GM12801 (cell line): ENCODE measurements at regions not wholly inside any gene's neighbourhood (a gene's known extent, or its start where the extent isn't known, plus 50 kb on each side); places are given as distances from the start of the nearest gene placed in this dataset.

Source experiments
- TF ChIP-seq, protein P1 (sequence below): IDR thresholded peaks from one replicate; pipeline ENCODE4 v1.5.1; 2011; ENCODE audit warnings: control low read depth; ENCODE audit not compliant: insufficient read length; ENCODE audit errors: extremely low read depth

- TF ChIP-seq, protein P1, sequence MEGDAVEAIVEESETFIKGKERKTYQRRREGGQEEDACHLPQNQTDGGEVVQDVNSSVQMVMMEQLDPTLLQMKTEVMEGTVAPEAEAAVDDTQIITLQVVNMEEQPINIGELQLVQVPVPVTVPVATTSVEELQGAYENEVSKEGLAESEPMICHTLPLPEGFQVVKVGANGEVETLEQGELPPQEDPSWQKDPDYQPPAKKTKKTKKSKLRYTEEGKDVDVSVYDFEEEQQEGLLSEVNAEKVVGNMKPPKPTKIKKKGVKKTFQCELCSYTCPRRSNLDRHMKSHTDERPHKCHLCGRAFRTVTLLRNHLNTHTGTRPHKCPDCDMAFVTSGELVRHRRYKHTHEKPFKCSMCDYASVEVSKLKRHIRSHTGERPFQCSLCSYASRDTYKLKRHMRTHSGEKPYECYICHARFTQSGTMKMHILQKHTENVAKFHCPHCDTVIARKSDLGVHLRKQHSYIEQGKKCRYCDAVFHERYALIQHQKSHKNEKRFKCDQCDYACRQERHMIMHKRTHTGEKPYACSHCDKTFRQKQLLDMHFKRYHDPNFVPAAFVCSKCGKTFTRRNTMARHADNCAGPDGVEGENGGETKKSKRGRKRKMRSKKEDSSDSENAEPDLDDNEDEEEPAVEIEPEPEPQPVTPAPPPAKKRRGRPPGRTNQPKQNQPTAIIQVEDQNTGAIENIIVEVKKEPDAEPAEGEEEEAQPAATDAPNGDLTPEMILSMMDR = no peak
Measured at GRCh38 chr4:81541161-81541945, 69.6 kb upstream of the RASGEF1B start.

GRCh38 chr4:81538716-81539427 lies 67.2 kb upstream of the RASGEF1B start:
- TF ChIP-seq, protein P1 = no peak

- TF ChIP-seq, protein P1 = no peak
Measured at GRCh38 chr4:81531410-81531809, 59.7 kb upstream of the RASGEF1B start.

- TF ChIP-seq, protein P1 = no peak
Measured at GRCh38 chr4:81528979-81529378, 57.3 kb upstream of the RASGEF1B start.

GRCh38 chr4:81528200-81528599 lies 56.5 kb upstream of the RASGEF1B start:
- TF ChIP-seq, protein P1 = no peak

- TF ChIP-seq, protein P1 = no peak
Measured at GRCh38 chr4:81527709-81528108, 56.0 kb upstream of the RASGEF1B start.

DNA sequence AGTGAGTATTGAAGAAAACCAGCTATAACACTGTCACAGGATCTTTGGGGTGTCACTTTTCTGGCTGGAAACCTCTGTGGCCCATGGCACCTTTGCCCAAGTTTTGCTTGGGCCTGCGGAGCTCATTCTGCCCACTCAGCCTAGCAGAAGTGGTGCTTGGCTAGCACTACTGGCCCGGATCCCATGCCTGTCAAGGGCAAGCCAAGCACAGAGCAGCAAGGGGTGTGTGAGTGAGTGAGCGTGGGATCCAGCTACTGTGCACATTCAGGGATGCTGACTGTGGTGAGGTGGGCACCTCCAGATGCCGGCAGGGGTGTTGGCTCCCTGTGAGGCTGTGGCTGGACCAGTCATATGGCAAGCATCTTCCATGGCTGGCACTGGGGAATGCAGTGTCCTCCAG lies 55.4 kb upstream of the RASGEF1B start:
- TF ChIP-seq, protein P1 = no peak
